GM11168 (cell line): ENCODE measurements at regions not wholly inside any gene's neighbourhood (a gene's known extent, or its start where the extent isn't known, plus 50 kb on each side); places are given as distances from the start of the nearest gene placed in this dataset.
"Not testable (repeated sequence)": the region's sequence is repeated elsewhere in the genome, so short reads cannot be mapped to it uniquely, and the experiment has no call there.

Experiments used
- in situ Hi-C: fragments of 300-500 bp; cut with MboI; formaldehyde crosslinking; loops from one replicate; pipeline ENCODE4 v1.12.0; 2022; ENCODE audit warnings: low sequenced_read_pairs; ENCODE audit not compliant: unreplicated experiment

DNA sequence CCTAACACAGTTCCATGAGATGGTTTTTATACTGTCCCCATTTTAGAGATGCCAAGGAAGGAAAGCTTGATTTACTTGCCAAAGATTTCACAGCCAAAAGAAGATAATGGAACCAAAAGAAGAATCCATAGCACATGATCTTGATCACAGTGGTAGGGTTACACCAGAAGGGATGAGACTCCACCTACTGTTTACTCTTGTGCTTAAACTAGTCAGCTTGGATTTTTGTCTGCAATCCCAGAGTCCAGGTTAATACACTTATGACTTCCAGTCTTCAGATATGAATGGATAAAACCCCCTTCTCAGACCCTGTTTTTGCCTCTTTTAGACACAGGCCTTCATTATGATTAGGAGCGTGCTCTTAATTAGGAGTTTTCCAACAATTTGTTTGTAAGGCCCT, 454.2 kb downstream of the AEBP2 start:
- in situ Hi-C loops, result no loop called here

DNA sequence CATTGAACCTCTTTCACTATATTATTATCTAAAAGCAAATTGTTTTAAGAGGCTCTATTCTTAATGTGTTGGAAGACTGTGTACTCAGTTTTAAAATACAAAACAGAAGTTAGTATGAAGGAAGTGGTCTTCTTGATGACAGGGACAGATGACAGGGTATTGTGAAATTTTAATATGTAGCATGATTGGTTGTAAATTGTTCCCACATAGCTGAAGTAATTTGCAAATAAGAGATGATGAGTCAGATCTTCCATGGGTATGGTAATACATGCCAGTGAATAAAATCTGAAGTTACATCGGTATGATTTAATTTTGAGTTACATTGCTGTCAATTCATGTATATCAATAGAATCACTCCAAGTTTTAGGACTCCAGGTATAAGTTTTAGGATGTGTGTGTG, 454.8 kb downstream of the AEBP2 start:
- in situ Hi-C loops, result no loop called here

DNA sequence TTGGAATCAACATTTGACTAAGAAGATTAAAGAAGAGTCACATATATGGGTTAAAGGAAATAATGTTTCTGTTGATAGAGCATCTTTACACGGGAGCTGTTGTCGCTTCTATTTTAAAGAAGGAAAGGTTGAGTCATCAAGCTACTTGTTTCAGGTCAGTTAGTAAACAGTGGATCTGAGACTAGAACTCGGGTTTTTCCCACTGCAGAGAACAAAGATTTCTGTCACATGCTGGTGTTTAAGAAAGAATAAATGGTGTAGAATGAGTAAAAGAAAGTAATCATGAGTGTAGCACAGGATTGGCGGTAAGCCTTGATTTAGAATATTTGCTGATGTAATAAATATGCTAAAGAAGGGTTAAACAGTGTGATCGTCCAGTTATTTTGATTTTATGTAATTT, 455.5 kb downstream of the AEBP2 start:
- in situ Hi-C loops, result no loop called here

DNA sequence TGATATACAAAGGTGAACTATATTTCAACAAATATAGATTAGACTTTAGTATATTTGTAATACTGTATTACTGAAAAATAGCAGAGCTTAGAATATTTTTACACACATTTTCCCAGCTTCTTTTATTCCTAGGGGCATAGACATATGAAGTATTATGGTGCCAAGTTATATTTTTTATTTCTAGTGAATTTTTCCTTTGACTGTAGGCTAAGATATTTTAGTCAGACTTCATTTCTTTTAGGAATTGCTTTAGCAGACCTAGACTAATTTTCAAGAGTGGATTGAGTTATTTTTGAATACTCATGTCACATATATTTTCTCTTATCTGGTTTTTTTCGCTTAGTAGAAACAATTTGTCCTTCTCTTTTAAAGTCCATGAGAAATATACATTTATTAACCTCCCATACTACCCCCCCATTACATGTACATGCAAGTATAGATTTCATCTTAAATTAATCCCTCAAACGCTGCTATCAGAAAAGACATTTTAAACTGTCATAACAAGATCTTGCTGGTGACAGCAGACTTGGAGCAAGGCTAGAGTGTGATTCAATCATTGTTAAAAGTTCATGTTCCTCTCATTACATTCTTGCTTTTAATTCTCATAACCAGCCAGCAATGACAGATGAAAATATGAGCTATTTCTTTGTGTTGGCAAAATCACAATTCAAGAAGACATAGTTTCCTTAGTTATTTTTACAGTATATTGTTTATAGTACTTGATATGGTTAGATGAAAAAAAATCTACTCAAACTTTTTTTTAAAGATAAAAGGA, 456.1 kb downstream of the AEBP2 start:
- in situ Hi-C loops, result no loop called here

DNA sequence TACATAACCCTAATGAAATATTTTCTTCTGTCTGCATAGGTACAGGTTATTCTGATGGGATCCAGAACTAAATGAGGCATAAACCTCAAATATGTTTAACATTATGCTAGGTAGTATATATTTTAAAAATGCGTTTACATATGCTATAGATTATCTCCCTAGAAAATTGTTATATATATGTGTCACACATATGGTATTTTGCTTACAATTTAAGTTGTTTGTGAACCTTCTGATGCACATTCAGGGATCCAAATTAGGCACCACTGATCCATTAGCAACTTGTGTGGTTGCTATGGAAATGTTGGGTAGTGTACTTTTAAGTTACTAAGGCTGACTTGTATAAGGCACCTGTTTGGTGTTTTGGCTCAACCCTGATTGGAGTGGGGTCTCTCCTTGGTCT, 456.7 kb downstream of the AEBP2 start:
- in situ Hi-C loops, result no loop called here

DNA sequence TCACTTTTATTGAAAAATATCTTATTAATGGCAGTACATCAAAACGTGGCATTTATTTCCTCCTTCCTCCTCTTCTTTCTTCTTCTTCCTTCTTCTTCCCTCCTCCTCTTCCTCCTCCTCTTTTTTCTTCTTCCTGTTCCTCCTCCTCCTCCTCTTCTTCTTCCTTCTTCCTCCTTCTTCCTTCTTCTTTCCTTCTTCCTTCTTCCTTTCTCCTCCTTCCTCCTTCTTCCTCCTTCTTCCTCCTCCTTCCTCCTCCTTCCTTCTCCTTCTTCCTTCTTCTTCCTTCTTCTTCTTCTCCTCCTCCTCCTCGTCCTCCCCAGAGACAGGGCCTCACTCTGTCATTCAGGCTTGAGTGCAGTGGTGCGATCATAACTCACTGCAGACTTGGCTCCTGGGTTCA, 457.2 kb downstream of the AEBP2 start:
- in situ Hi-C loops, result no loop called here

DNA sequence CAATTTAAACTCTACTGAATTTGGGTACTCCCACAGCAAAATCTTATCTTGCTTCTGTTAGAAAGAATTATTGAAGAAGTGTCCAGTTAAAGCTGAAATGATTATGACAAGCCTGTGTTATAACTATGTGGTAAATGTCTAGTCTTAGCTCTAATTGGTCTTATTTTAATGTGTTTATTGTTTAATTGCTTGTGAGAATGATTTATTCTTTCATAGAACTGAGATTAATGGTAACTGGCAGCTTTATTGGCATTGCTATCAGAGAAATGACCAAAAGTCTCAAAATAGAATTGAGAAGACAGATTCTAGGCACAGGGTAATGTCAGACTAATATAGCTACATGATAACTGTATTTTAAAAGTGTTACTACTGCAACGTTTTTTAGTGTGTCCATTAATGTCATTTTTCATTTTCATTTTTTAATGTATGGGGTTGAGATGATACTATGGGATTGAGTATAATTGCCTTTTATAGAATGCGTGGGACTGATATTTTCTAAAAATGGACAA, 458.7 kb downstream of the AEBP2 start:
- in situ Hi-C loops, result no loop called here

DNA sequence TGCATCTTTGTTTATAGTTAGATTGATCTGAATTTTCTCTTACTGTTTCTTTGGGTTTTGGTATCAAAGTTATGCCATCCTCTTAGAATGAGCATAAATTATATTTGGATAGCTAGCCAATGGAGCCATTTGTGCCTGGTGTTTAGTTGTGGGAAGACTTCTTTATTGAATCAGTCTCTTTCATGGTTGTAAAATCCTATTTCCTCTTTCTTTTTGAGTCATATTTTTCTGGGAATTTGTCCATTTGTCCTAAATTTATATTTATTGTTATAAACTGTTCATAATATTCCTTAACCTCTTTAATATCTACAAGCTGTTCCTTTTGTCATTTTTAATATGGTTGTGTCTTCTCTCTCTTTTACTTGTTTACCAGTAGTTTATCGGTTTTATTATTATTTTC, 462.5 kb downstream of the AEBP2 start:
- in situ Hi-C loops, result no loop called here

DNA sequence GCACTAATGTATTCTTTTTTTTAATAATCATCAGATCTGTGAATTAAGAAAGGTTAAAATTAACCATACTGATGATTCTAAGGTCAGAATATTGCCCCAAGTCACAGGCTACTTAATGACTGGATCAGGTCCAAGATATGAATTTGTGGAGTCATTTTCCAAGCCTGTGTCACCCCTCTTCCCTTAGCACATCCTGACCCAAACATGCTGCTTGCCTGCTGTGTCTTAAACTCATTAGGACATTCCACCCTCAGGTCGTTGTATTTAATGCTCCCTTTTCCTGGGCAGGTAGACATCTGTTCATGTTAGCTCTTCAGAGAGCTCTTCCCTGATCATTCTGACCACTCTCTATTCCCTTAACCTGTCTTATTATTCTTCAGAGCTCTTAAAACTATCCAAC, 463.5 kb upstream of the PDE3A start:
- in situ Hi-C loops, result no loop called here

DNA sequence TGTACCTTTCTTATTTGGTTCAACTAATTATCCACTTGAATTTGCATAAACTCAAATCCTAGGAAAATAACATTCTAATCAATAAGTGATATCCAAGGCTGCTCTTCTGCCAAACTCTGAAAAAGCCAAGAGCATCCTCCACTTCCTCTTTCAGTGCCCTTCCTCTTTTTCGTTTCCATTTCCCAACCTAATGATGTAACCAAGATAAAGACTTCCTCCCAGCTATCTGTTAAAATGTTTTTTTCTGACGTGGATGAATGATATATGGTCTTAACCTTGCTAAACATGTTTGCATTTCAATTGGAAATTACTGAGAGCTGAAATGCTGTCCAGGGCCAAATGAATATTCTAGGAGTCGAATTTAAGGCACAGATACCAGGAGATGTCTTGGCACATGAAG, 459.5 kb upstream of the PDE3A start:
- in situ Hi-C loops, result no loop called here

DNA sequence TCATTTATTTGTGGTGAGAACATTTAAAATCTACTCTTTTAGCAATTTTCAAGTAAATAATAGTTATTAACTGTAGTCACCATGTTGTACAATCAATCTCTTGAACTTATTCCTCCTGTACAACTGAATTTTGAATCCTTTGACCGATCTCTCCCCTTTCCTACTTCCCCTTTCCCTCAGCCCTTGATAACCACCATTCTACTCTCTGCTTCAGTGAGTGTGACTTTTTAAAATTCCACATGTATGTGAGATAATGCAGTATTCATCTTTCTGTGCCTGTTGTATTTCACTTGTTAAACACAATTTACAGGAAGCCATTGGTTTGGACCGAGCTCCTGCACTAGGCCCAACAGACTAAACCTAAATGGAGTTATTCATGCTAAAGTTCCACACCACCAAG, 458.9 kb upstream of the PDE3A start:
- in situ Hi-C loops, result no loop called here

DNA sequence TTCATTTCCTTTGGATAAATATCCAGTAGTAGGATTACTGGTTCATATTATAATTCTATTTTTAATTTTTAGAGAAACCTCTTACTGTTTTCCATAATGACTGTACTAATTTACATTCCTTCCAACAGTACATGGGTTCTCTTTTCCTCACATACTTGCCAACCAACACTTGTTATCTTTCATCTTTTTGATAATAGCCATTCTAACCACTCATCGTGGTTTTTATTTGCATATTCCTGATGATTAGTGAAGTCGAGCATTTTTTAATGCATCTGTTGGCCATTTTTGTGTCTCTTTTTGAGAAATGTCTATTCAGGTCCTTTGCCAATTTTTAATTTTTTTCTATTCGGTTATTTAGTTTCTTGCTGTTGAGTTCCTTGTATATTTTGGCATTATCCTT, 457.7 kb upstream of the PDE3A start:
- in situ Hi-C loops, result no loop called here

DNA sequence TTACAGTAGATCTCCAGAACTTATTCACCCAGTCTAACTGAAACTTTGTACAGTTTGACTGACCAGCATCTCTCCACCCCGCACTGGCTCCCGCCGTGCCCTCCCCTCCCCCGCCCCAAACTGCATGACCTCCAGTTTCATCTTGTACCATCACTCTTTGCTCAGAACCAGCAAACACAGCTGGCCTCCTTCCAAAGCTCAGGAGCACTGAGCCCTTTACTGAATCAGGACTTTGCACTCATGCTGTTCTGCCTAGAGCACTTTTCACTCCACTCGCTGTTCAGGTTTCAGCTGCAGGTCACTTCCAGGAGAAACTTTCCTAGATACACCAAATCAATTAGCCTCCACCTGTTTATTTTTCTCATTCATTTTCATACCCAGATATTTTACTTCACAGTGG, 455.3 kb upstream of the PDE3A start:
- in situ Hi-C loops, result no loop called here

DNA sequence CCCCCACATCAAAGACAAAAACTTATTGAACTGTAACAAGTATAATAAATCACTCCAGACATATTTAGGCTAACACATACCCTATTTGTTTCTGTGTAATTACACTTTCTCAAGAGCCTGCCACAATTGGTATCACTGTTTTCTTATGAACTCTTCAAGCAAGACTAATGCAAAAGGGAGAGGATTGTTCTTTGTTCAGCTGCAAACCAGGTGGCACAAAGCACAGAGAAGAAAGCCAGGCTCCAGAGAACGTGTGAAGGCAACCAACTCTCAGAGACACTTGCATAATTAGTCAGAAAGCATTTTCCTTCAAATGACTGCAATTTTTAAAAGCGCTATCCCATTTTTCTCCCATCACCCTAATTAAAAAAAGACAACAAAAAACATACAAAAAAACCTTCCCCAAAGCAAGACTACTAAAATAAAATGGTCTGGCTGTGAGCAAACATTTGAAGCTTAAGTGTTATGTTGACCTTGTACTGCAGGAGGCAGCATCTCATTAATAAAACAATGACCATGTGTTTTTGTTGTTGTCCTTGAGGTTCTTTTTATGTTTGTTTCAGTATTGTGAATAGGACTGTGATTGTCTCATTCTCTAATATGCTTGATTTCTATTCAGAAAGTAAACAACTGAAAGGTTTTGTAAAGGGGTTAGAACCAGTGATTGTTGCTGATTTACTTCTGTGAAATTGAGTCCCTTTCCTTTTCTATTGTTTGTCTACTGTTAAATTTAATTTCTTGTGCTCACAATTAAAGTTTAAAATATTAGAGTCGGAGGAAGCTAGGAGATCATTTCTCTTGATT, 452.7 kb upstream of the PDE3A start:
- in situ Hi-C loops, result no loop called here

DNA sequence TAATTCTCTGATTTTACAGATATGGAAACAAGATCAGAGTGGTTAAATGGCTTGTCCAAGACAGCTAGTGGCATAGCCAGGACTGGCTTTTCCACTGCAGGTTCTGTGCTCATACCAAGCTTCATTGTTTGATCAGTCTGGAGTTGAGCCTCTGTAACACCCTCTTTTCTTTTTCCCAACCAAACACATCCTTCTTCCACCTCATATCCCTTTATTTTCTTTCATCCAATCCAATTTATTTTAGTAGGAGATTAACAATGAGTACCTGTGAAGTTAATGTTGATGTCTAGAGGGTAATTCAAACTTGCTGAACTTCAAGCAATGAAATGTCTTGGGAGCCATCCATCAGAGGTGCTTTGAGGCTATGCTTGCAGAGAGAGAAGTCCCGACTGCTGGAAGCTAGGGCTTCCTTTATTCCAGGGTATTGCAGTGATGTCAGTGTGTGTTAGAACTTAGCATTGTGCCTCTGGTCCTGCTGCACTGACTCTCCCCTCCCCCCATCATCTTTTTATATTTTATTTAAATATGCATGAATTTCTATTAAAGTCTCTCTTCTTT, 452.1 kb upstream of the PDE3A start:
- in situ Hi-C loops, result no loop called here

DNA sequence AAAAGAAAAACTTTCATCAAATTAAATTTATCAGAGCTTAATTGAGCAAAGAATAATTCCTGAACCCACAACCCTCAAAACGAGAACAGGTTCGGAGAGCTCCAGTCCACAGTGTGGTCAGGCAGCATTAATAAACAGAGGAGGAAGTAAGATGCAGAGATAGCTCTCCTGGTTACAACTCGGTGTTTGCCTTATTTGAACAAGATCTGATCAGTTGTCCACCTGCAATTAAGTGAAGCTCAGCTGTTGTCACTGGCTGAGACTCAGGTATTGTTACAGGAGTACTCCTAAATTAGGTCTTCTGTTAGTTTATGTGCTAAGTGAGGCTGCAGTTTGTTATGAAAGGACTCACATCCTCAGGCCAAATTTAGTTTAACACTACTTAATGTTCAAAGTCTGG, 451.4 kb upstream of the PDE3A start:
- in situ Hi-C loops, result no loop called here

DNA sequence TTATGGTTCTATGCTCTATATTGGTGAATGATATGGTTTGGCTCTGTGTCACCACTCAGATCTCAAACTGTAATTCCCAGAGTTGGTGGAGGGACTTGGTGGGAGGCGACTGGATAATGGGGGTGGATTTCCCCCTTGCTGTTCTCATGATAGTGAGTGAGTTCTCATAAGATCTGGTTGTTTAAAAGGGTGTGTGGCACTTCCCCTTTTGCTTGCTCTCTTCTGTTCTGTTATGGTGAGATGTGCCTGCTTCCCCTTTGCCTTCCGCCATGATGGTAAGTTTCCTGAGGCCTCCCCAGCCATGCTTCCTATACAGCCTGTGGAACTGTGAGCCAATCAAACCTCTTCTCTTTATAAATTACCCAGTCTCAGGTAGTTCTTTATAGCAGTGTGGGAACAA, 446.6 kb upstream of the PDE3A start:
- in situ Hi-C loops, result not testable (repeated sequence)

DNA sequence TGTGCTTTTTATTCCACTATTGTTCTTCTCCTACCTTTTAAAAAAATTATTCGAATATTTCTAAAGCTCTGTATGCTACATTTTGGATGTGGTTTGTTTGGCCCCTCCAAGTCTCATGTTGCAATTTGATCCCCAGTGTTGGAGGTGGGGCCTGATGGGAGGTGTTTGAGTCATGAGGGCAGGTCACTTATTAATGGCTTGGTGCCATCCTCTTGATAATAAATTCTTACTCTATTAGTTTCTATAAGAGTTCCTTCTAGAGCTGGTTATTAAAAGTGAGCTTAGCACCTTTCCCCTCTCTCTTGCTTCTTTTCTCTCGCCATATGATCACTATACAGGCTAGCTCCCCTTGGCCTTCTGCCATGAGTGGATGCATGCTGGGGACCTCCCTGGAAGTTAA, 445.6 kb upstream of the PDE3A start:
- in situ Hi-C loops, result no loop called here

DNA sequence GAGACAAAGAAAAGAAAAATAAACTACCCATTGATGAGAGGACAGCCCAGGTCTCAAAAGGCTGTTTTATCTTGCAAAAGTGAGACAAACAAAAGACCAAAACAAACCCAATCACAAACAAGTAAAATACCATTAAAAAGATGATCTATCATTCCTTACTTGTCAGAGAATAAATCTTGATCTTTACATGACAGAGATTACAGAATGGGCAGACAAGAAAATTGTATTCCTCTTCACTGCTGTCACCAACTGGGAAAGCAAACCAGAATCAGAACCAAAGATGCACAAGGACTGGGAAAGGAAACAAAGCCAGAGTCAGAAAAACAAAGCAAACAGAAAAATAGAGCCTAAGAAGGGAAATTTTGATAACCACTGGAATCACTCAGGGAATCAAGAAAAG, 444.0 kb upstream of the PDE3A start:
- in situ Hi-C loops, result no loop called here

DNA sequence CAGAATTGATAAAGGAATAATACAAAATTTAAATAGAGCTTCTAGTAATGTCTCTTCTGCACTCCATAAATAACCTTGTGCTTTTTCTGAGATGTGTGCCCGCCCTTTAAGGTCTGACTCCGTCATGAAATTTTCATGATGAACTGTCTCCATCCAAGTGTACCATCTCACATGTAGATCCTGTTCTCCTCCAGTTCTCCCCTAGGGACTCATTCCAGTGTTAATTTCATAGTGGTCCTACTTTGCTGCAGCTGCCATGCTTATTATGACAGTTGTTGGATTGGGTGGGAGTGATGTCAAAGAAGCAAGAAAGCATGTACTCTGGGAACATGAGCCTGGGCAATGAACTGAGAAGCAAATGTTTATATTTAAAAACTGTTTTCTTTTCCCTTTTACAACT, 442.5 kb upstream of the PDE3A start:
- in situ Hi-C loops, result no loop called here

DNA sequence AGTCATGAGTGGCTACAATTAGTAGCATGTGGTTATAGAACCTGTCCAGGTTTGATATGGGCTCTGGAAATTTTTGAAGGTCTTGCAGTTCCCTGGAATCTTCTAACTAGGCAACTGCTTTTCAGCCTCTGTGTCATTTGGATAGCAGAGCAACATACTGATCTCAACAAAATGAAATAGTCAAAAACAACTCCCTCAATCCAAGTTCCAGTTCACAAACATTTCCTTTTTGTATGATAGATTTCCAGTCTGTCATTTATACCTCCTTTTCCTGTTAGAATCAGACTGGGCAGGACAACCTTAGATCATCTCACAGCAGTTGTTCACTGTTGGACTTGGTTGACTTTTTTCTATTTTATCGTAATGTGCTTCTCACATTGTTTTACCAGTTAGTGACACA, 442.1 kb upstream of the PDE3A start:
- in situ Hi-C loops, result no loop called here
